GM18861 (cell line): ENCODE measurements at regions not wholly inside any gene's neighbourhood (a gene's known extent, or its start where the extent isn't known, plus 50 kb on each side); places are given as distances from the start of the nearest gene placed in this dataset.

ENCODE experiments used
- ATAC-seq: cut with Tn5 transposase; IDR thresholded peaks from one replicate; pipeline ENCODE4 v1.9.1; 2021; ENCODE audit not compliant: unreplicated experiment

DNA sequence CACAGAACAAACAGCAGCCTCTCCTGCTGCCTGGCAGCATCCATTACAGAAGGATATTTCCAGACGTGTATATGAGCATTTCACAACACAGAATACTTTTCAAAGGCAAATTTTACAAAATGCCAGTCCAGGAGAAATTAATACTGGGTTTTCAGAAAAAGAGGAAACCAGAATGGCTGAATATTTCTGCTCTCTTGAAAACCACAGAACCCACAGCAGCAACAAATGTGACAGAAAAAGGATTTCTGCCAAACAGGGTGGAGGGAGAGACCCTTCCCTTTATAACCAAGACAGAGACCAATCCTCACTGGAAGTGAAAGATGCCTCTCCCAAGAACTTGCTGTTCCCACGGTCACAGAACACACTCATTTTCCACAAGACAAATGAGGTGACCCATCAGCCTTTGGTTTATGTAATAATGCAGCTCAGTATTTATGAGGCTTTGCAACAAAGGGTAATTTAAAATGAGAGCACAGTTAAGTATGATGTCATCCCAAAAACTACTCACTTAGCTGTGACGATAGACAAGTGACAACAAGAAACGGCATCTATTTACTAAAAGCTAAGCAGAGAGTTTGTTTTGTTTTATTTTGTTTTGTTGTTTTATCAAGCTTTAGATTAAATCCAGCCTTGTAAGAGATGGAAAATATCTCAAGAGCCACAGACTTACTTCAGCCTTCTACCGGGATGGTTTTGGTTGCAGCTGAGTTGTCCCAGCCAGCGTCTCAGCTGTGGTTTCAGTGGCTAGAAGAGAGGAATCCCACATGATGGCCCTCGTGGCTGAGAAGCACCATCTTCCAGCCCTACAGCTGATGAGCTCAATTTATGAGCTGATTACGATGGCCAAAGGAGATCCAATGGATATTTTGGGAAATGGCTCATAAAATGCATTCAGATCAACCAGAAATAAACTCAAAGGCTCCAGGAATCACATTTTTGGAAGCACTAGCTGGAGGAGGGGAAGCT, 249.3 kb upstream of the AGAP1 start:
- no peak for ATAC-seq

DNA sequence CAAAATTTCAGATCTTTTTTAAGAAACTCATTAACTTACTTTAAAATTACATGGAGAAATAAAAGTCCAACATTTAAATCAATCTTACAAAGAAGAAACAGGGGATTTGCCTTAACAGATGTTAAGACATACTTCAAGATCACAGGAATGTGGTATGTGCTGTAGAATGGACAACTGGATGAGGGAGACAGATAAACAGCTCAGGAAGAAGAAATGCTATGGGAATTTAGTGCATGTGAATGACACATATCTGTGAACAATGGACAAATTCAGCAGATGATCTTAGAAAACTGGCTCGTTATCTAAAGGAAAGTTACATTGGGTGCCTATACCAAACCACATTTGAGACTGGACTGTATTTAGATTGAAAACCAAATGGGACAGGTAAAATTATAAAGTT, 246.8 kb upstream of the AGAP1 start:
- ATAC-seq = no peak

DNA sequence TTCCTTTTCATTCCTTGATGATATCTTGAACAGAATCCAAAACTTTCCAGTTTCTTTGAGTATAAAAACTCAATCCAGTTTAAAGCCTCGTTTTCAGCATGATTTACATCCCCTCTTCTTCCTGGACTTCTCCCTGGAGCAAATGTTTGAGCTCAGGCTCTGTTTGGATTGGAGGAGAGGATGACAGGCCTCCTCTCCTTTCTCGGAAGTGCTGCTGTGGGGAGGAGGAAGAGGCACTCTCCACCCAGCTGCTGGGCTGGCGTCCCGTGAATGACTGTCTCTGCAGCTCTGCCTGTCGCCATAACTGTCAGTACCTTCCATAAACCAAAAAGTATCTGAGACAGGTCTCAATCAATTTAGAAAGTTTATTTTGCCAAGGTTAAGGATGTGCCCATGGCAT, 238.2 kb upstream of the AGAP1 start:
- ATAC-seq = no peak

GRCh38 chr2:235257590-235257989, 236.3 kb upstream of the AGAP1 start:
- no peak for ATAC-seq

GRCh38 chr2:235262750-235263149, 231.1 kb upstream of the AGAP1 start:
- ATAC-seq = no peak

GRCh38 chr2:235263205-235264120, 230.4 kb upstream of the AGAP1 start:
- no peak for ATAC-seq

DNA sequence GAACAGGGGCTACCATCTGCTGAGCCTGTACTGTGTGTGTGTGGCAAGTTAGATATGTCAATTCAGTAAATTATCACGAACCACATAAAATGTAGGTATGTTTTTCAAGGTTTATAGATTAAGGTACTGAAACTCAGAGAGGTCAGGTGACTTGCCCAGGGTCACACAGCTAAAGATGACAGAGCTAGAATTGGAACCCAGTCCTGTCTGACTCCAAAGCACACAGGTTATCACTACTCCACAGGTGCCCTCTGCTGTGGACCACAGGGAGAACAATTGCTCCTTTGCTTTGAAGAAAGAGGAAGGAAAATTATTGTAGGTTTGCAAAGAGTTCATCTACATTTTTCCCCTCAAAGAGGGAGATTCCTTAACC, 229.7 kb upstream of the AGAP1 start:
- no peak for ATAC-seq

- no peak for ATAC-seq
These were observed 229.3 kb upstream of the AGAP1 start for GRCh38 chr2:235264512-235264911.

DNA sequence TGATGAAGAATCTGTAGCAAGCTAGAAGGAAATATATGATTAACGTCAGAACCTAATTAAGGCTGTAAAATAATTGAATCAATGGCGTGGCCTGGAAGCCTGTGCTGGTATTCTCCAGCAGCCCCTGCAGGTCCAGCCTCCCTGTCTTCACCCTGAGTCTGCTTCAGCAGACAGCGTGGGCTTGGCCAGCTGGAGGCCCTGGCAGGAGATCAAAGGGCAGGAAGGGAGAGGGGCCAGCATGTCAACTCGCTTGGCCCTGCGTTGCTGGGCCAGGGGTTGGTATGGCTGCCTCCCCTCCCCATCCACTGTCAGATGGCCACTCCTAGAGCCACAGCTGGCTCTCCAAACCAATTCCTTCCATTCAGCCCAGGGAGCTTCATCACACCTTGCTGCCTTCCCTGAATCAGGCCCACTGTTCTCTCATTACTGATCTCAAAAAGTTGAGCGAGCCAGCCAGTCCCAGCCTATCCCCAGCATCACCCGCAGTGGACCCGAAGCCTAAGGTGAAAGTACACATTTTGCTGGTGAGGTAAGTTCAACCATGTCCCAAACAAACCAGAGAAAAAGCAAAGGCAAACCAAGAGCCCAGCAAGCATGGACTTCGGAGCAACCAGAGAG, 228.4 kb upstream of the AGAP1 start:
- no peak for ATAC-seq

DNA sequence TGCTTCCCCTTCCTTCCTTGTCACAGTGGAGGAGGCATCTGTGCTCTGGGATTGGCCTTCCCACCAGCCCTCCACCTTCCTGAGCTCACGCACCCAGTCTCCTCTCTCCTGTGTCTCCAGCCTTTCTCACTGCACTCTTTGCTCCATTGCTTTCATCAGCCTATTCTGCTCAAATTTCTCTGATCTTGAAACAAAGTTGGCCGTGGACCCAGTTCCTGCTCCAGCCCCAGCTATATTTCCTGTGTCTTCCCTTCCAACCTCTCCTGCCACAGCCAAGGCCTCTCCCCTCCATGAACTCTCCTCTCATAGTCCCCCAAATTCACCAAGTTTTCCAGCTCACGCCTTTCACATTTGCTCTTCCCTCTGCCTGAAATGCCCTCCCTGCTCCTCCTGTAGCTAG, 226.6 kb upstream of the AGAP1 start:
- ATAC-seq = no peak

DNA sequence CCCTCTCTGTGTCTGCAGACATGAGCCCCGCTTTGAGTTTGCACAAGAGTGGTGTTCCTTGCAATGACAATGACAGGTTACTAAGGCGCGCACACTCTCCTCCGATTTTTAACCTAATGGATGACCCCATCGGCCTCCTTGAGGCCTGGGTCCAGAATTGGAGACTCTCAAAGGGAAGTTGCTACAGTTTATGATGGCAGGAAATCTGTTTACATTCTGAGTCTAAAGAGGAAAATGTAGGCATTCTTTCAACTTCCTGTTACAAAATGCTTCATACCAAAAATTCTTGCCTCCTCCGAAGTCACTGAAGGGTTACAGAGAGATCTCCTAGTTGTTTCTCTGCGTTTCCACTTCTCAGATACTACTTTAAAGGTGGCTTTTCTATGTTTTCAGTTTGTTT, 225.3 kb upstream of the AGAP1 start:
- no peak for ATAC-seq

DNA sequence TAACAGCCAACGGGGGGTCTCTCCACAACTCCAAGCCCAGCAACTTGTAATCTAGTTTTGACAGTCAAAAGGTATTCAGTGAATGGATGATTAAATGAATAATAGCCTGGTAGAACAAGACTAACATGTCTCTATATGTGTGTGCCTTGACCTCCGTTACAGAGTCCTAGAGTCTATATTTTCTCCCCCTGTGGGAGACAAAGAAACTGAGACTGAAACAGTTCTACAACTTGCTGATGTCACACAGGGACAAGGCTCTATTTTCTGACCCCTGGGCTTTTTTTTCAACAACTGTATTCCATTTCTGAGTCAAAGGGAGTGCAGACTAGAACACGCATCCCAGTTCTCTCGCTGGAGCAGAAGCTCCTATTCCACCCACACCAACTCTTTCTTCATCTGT, 223.6 kb upstream of the AGAP1 start:
- ATAC-seq = no peak

DNA sequence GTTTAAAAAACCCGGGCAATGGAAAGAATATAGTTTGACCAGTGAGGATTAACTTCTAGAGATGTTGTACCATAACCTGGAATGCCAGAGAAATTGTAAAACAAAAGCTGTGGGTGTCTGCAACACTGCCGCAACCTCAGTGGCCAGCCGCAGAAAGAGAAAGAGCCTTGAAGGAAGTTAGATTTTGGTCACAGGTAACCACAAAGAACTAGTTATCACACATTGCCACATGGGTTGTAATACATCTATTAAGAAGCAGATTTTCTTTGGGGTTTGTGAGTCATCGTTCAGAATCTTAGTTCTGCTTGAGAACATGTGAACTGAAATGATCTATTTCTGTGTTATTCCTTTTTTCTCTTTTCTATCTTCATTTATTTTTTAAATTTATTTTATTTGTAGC, 222.9 kb upstream of the AGAP1 start:
- peak; percentile 90 for ATAC-seq

- no peak for ATAC-seq
These were observed 221.9 kb upstream of the AGAP1 start for GRCh38 chr2:235271936-235272335.

- ATAC-seq = no peak
These were observed 219.8 kb upstream of the AGAP1 start for GRCh38 chr2:235274023-235274422.

GRCh38 chr2:235277485-235277884, 216.4 kb upstream of the AGAP1 start:
- ATAC-seq = no peak

DNA sequence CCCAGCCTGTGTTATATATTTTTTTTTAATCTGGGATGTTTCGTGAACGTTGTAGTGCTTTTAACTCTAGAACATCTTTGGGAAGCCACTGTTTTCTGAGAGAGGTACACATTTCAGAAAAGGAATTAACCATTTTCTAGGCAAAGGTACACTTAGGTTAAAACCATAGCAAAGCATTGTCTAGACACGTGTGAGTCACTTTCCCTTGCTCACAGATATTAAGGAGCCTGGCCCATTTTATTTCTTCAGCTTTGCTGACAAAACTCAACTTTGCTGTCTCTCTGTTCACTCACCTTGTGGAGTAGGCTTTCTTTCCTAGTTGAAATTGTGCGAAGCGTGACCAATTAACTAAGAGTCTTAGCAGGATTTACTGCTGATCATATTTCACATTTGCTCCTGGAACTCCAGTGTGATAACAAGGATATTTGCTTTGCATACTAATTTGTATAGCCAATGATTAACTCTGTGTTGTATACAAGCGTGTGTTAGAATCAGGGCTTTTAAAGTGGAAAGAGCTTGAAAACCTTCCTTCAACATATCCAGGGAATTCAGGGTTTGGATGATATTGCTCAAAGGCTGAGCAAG, 215.0 kb upstream of the AGAP1 start:
- no peak for ATAC-seq

DNA sequence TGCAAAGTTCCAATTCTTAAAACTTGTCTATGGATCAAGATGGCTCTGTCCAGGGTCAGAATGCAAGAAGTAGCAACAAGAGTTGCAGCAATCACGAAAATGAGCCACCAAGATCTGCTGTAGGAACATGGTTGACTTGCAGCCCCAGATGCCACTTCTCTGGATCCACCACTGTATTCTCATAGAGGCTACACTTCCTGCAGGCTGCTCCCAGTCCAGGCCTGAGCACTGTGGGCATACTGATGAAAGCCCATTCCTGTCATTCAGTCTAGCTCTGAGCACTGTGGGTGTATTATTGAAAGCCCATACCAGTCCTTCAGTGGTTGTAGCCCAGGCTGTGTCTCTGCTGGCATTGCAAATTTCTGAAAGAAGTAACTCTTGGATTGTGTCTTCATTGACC, 213.9 kb upstream of the AGAP1 start:
- ATAC-seq = no peak

DNA sequence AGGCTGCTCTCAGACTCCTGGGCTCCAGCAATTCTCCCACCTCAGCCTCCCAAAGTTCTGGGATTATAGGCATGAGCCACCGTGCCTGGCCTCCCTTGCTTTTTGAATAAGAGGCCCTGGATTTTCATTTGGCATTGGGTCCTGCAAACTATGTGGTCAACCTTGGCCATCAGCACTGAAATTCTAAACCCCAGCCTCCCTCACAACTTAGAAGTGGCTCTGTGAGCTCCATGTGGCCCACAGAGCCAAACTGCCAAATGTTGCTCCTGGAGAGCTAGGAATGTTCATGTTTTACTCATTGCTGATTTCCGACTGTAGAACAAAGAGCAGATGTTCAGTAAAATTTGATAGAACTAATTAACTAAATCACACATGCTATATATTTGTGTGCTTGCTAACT, 210.6 kb upstream of the AGAP1 start:
- ATAC-seq = no peak

- no peak for ATAC-seq
These were observed 207.0 kb upstream of the AGAP1 start for GRCh38 chr2:235286622-235287374.

- no peak for ATAC-seq
These were observed 206.5 kb upstream of the AGAP1 start for GRCh38 chr2:235287375-235287733.
